GM18502 (cell line): ENCODE measurements at regions not wholly inside any gene's neighbourhood (a gene's known extent, or its start where the extent isn't known, plus 50 kb on each side); places are given as distances from the start of the nearest gene placed in this dataset.

Source experiments
- ATAC-seq: cut with Tn5 transposase; IDR thresholded peaks from one replicate; pipeline ENCODE4 v1.9.1; 2021; ENCODE audit warnings: mild to moderate bottlenecking; ENCODE audit not compliant: unreplicated experiment, poor library complexity

- ATAC-seq, result no peak
These were observed 782.8 kb upstream of the ACVR2A start for GRCh38 chr2:147062073-147062472.

DNA sequence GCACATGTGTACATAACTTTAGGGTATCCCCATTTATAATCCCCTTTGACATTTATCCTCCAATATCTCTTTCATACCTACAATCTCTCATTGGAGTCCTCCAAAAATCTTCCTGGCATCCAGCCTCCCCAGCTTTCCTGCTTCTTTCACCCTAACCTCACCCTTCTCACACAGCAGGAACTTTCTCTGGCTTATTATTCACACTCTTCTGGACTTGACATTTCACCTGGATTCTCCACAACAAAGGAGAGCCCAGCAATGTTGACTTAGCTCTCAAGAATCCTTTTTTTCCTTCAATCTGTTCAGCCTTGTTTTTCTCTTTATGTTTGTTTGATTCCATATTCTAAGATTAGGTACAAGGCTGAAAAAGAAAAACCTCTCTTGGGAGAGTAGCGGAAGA lies 783.6 kb upstream of the ACVR2A start:
- no peak for ATAC-seq

DNA sequence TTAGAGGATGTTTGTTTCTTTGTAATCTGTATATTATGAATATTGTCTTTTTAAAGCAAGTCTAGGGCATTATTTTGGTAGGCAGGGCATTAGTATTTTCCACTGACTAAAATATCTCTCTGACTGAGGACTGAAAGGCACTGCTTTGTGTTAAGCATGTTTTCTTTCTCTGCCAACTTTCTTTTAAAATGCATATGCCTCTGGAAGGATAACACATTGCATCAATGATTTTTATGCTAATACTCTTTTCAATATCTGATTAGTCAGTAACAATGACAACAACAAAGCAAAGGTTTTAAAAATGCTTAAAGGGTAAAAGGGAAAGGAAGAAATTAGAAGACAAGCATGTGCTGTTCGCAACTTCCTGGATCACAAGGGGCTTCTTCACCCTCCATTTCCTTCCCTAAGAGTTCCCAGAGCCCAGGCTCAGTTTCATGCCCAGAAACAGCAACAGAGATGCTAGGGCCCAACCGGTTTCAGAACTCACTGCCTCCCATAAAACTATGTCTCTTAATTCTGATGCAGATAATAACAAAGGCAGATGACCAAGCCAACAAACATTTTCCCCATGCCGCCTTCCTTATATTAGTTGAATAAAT lies 786.8 kb upstream of the ACVR2A start:
- no peak for ATAC-seq

GRCh38 chr2:147051814-147052213 lies 793.0 kb upstream of the ACVR2A start:
- ATAC-seq, result no peak

DNA sequence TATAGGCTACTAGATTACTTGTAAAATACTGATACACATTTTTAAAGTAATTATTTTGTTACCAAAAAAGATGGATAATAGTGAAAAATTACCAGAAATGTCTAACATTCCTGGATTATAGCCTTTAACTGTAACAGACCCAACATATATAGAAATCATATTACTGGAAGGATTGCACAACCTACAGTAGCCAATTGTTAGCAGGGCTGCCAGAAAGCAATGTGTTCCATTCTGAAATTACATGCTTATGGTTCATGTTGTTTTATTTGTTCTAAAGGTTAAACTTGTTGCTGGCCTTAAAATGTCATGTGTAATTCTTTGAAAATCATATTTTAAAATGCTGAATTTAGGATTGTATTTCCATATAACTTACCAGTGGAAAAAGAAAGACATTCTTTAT lies 793.6 kb upstream of the ACVR2A start:
- ATAC-seq, result no peak

- no peak for ATAC-seq
These were observed 794.9 kb upstream of the ACVR2A start for GRCh38 chr2:147049957-147050356.

- no peak for ATAC-seq
These were observed 798.4 kb upstream of the ACVR2A start for GRCh38 chr2:147046473-147046872.

DNA sequence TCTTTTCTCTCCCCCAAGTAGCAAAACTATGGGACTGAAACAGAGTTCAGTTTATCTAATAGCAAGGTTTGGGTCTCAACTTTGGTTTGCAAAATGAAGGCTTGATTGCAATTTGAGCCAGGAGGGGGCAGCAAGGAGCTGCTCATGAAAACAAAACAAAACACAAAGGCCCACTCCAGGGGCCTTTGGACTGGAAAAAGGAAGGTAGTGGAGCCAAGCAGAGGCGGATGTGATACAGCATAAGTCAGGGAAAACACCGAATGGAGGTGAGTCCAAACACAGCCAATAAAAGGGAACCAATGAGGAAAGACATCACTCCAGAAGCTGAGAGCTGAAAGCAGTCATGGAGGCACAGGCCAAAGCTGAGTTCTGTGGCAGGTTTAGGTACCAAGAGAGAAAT lies 799.7 kb upstream of the ACVR2A start:
- ATAC-seq, result peak; percentile 86

GRCh38 chr2:147041121-147041494 lies 803.7 kb upstream of the ACVR2A start:
- no peak for ATAC-seq

- no peak for ATAC-seq
These were observed 804.3 kb upstream of the ACVR2A start for GRCh38 chr2:147040298-147041120.

DNA sequence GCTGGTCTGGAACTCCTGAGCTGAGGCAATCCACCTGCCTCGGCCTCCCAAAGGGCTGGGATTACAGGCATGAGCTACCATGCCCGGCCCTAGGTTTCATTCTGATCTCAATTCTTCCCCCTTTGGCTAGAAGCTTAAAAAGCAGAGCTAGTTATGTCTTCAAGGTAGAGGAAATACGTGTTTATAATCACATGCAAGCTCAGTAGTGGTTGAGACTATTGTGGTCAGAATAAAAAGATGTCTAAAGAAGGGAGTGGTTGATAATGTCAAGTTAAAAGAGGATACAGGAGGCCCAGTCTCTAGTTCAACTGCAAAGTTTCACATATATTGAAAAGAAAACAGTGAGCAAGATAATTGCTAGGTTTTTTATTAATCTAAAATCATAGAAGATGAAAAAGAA lies 807.8 kb upstream of the ACVR2A start:
- ATAC-seq, result no peak

DNA sequence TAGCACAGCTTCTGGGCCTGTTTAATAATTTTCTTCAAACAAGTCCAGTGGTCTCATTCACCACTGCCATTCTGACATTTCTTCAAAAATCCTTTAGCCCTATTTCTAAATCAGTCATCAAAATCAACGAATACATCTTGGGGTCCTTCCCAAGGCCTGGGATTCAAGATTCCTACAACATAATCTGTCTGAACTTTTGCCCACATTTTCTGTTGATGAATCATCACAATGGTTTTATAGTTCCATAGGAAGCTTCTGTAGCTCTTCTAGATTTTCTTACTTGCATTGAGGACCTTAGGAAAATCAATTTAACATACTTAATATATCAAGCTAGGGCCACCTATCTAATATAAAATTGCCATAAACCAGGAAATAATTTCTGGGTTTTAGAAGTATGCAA lies 811.8 kb upstream of the ACVR2A start:
- ATAC-seq, result no peak

DNA sequence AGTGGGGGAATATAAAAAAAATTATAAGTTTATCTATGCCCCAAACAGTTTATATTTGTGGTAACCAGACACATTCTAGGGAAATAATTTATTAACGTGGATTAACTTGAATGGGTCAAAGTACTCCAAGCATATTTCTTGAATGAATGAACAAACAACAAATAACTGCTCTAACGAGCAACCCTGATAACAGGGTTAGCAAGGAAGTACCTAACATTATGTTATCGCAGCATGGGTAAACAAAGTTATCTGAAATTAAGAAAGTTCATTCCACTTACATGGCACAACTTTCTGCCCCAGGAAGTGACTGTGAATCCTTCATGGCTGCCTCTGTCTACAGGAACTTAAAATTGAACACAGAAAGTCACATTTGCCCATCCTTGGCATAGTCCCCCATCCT lies 812.9 kb upstream of the ACVR2A start:
- ATAC-seq, result no peak

- ATAC-seq, result no peak
These were observed 813.7 kb upstream of the ACVR2A start for GRCh38 chr2:147030966-147031720.

DNA sequence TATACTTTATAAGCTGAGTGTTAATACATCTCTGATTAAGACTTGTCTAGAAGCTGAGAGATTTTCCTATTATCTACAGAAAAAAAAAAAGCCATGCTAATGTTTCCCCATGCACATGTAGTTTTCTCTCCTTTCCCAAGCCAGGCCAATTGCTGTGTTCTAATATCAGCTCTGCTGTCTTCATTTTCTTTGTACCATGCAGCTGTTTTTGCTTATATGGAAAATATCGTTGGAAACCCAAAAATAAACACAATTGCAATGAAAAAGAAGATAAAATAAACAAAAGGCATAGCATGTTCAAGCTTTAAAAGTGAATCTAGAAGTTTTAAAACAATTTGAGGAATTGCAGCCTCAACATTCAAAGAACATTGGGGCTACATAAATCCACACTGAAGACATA lies 817.4 kb upstream of the ACVR2A start:
- no peak for ATAC-seq

DNA sequence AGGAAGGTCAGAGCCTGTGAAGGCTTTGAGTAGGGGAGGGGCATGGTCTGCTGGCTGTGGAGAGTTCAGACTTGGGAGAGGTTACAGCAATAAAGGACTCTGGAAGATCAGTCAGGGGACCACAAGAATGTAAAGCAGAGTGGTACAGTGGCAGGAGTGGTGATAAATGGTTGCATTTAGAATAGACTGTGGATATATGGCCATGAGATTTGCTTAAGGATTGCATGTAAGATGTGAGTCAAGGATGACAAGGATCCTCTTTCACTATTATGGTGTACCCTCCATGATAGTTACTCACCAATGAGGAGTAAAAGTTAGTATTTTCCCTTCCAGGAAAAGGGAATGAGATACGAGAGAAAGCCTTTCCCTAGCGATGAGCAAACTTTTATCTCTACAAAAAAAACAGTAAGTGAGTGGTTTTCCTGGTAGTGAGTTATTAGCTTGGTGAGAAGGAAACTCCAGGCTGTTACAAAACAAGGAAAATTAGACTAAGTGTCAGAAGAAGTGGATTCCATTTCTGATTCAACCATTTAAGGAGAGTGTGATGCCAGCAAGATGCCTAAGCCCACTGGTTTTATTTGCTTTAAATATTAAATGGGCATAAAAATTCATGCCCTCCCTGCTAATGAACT lies 818.0 kb upstream of the ACVR2A start:
- no peak for ATAC-seq

- ATAC-seq, result no peak
These were observed 818.9 kb upstream of the ACVR2A start for GRCh38 chr2:147025646-147026585.

DNA sequence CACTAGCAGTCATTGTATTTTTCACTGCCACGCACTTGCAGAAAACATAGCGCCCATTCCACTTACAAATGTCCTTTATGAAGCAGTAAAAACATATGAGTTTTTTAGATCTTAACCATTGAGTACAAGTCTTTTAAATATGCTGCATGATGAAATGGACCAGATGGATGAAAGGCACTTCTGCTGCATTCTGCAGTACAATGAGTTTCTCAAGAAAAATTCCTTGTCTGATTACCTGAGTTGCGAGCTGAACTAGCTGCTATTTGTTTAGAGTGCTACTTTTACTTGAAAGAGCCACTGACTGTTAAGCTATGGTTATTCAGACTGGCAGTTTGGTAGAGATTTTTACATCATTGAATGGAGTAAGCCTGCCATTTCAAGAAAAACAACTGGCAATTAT lies 825.5 kb upstream of the ACVR2A start:
- ATAC-seq, result no peak

GRCh38 chr2:147017951-147018645 lies 826.7 kb upstream of the ACVR2A start:
- no peak for ATAC-seq
